Prostate gland (tissue), 2 donors: ENCODE measurements at regions not wholly inside any gene's neighbourhood (a gene's known extent, or its start where the extent isn't known, plus 50 kb on each side); places are given as distances from the start of the nearest gene placed in this dataset.
"Not testable (repeated sequence)": the region's sequence is repeated elsewhere in the genome, so short reads cannot be mapped to it uniquely, and the experiment has no call there.

ENCODE experiments used
- CTCF ChIP-seq, 4 experiments: fragments of 200-600 bp in 2 of 4; fragments of 450-650 bp in 2 of 4; sonication (generic) in 2 of 4; IDR thresholded peaks; 1 replicate in 3 of 4; 2 replicates in 1 of 4; pipeline ENCODE4 v1.5.1; 2016 to 2019; ENCODE audit warnings: antibody characterized with exemption in 4 of 4, mild to moderate bottlenecking in 2 of 4, moderate library complexity in 2 of 4
- POLR2A ChIP-seq: fragments of 450-650 bp; IDR thresholded peaks from one replicate; pipeline ENCODE4 v1.6.1; 2016; ENCODE audit warnings: antibody characterized with exemption, mild to moderate bottlenecking
- POLR2AphosphoS5 ChIP-seq: sonication (generic); formaldehyde crosslinking; IDR thresholded peaks from one replicate; pipeline ENCODE4 v1.6.1; 2017; ENCODE audit warnings: antibody characterized with exemption

DNA sequence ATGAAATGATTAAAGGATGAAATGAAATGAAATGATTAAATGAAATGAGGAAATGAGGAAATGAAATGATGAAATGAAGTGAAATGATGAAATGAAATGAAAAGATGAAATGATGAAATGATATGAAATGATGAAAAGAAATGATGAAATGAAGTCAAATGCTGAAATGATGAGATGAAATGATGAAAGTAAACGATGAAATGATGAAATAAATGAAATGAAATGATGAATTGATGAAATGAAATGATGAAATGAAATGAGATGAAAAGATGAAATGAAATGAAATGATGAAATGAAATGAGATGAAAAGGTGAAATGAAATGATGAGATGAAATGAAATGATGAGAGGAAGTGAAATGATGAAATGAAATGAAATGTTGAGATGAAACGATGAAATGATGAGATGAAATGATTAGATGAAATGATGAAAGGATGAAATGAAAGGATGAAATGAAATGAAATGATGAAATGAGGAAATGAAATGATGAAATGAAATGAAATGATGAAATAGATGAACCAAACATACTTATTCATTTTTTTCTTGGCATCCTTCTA is 327.2 kb upstream of the WSB1 start:
- not testable (repeated sequence) for TF ChIP-seq CTCF (IDR thresholded peaks at IDR 0.05); POLR2A; POLR2AphosphoS5
